ENCODE measurements at regions not wholly inside any gene's neighbourhood (a gene's known extent, or its start where the extent isn't known, plus 50 kb on each side); places are given as distances from the start of the nearest gene placed in this dataset.
"Not testable (repeated sequence)": the region's sequence is repeated elsewhere in the genome, so short reads cannot be mapped to it uniquely, and the experiment has no call there.

- DNase-seq (ENCODE audit: low read depth): peak; percentile 55
- no peak overlapping the region for H3K4me3 ChIP-seq (ENCODE audit: control insufficient read depth, low read depth, low read length)
- TF ChIP-seq, protein P1, sequence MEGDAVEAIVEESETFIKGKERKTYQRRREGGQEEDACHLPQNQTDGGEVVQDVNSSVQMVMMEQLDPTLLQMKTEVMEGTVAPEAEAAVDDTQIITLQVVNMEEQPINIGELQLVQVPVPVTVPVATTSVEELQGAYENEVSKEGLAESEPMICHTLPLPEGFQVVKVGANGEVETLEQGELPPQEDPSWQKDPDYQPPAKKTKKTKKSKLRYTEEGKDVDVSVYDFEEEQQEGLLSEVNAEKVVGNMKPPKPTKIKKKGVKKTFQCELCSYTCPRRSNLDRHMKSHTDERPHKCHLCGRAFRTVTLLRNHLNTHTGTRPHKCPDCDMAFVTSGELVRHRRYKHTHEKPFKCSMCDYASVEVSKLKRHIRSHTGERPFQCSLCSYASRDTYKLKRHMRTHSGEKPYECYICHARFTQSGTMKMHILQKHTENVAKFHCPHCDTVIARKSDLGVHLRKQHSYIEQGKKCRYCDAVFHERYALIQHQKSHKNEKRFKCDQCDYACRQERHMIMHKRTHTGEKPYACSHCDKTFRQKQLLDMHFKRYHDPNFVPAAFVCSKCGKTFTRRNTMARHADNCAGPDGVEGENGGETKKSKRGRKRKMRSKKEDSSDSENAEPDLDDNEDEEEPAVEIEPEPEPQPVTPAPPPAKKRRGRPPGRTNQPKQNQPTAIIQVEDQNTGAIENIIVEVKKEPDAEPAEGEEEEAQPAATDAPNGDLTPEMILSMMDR (conservative IDR thresholded peaks at IDR 0.05; ENCODE audit: control insufficient read depth, insufficient read depth, low read depth, low read length): no peak
Measured at GRCh38 chr1:60255565-60255964, 182.0 kb upstream of the C1orf87 start.

GRCh38 chr1:60251426-60251825, 177.9 kb upstream of the C1orf87 start:
- H3K4me3 ChIP-seq (ENCODE audit: control insufficient read depth, low read depth, low read length): no peak overlapping the region
- TF ChIP-seq, protein P1 (conservative IDR thresholded peaks at IDR 0.05; ENCODE audit: control insufficient read depth, insufficient read depth, low read depth, low read length): no peak
- DNase-seq (ENCODE audit: low read depth): no peak

GRCh38 chr1:60247467-60247866, 173.9 kb upstream of the C1orf87 start:
- not testable (repeated sequence) for DNase-seq (ENCODE audit: low read depth); H3K4me3 ChIP-seq (ENCODE audit: control insufficient read depth, low read depth, low read length)

DNA sequence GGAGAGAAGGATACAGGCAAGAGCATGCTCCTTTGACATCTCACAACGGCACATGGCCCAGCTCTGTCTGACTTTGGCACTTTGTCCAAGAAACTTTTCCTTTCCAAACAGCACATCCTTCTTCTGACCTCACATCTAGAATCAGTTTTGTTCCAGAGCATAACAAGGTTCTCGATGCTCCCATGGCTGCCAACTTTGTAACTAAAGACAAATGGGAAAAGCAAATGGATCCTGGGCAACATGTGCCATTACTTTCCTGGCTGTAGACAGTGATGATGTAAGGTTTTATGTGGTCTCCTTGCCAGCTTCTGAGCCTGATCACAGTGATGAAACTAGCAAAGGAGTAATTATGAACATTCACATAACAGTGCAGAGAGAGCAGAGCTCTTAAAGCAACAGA, 171.8 kb upstream of the C1orf87 start:
- DNase-seq (ENCODE audit: low read depth): peak; percentile 66
- no peak overlapping the region for H3K4me3 ChIP-seq (ENCODE audit: control insufficient read depth, low read depth, low read length)
- TF ChIP-seq, protein P1 (conservative IDR thresholded peaks at IDR 0.05; ENCODE audit: control insufficient read depth, insufficient read depth, low read depth, low read length): no peak

GRCh38 chr1:60244906-60245305, 171.3 kb upstream of the C1orf87 start:
- TF ChIP-seq, protein P1 (conservative IDR thresholded peaks at IDR 0.05; ENCODE audit: control insufficient read depth, insufficient read depth, low read depth, low read length): no peak
- no peak for DNase-seq (ENCODE audit: low read depth)
- no peak overlapping the region for H3K4me3 ChIP-seq (ENCODE audit: control insufficient read depth, low read depth, low read length)

- no peak for DNase-seq (ENCODE audit: low read depth)
- H3K4me3 ChIP-seq (ENCODE audit: control insufficient read depth, low read depth, low read length): no peak overlapping the region
- TF ChIP-seq, protein P1 (conservative IDR thresholded peaks at IDR 0.05; ENCODE audit: control insufficient read depth, insufficient read depth, low read depth, low read length): no peak
Measured at GRCh38 chr1:60235275-60235674, 161.7 kb upstream of the C1orf87 start.

- TF ChIP-seq, protein P1 (conservative IDR thresholded peaks at IDR 0.05; ENCODE audit: control insufficient read depth, insufficient read depth, low read depth, low read length): no peak
- DNase-seq (ENCODE audit: low read depth): peak; percentile 40
- H3K4me3 ChIP-seq (ENCODE audit: control insufficient read depth, low read depth, low read length): no peak overlapping the region
Measured at GRCh38 chr1:60234776-60235175, 161.2 kb upstream of the C1orf87 start.

Data from fibroblast of mammary gland (primary cell).